GM12801 (cell line): ENCODE measurements at regions not wholly inside any gene's neighbourhood (a gene's known extent, or its start where the extent isn't known, plus 50 kb on each side); places are given as distances from the start of the nearest gene placed in this dataset.

Source experiments
- TF ChIP-seq, protein P1 (sequence below): IDR thresholded peaks from one replicate; pipeline ENCODE4 v1.5.1; 2011; ENCODE audit warnings: control low read depth; ENCODE audit not compliant: insufficient read length; ENCODE audit errors: extremely low read depth

DNA sequence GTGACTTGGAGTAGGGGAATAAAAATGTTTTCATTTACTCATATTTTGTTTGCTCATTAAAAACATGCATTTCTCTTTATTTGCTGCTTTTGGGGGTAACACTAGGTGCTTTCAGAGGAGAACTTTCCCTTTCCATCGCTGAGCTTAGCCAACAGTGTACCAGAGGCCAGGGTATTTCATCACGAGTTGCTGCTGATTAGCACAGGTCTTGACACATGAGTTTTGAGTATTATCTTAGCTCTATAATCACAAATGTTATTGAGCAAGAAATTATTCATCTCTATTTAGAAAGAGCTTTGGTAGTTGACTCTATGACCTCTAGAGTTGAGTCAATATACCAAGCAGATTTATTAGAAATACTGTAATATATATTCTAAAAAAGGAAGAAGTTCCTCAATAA lies 375.9 kb downstream of the NXPH1 start:
- TF ChIP-seq, protein P1, sequence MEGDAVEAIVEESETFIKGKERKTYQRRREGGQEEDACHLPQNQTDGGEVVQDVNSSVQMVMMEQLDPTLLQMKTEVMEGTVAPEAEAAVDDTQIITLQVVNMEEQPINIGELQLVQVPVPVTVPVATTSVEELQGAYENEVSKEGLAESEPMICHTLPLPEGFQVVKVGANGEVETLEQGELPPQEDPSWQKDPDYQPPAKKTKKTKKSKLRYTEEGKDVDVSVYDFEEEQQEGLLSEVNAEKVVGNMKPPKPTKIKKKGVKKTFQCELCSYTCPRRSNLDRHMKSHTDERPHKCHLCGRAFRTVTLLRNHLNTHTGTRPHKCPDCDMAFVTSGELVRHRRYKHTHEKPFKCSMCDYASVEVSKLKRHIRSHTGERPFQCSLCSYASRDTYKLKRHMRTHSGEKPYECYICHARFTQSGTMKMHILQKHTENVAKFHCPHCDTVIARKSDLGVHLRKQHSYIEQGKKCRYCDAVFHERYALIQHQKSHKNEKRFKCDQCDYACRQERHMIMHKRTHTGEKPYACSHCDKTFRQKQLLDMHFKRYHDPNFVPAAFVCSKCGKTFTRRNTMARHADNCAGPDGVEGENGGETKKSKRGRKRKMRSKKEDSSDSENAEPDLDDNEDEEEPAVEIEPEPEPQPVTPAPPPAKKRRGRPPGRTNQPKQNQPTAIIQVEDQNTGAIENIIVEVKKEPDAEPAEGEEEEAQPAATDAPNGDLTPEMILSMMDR, result no peak

DNA sequence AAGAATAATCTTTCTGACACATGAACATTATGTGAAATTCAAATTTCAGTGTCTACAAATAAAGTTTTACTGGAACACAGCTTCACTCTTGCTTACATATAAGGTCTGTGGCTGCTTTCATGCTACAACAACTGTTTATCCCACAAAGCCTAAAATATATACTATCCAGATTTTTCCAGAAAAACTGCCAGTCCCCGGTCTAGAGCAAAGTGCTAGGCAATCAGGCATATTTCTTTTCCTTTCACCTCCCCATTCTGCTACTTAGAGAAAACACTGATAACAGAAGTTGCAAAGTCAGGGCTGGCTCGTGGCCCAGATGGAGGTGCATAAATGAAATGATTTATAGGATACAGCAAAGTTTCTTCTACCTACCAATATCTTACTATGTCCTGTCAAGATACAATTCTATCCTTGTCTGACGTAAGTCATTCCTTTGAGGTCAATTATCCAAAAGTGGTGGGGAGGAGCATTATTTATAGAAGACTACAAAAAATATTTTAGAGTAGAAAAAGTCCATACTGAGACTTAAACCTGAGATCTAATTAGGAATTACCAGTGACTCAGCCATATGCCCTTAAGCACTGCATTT lies 384.1 kb downstream of the NXPH1 start:
- TF ChIP-seq, protein P1, result no peak

DNA sequence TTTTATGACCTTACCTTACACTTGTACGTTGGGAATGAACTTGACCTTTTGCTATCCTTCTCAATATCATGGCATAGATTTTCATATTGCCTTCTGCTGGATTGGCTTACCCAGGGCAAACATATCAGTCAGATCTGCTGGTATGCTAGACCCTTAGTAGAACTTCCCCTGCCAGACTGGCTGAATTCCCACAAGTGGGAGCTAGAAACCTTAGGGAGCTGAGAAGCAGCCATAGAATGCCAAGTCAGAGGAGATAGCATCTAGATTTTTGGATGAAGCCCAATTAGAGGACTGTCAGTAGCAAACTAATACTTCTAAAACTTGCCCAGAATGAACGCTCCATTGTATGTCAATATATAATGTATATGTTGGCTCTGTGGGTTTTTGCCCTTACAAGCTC lies 385.0 kb downstream of the NXPH1 start:
- TF ChIP-seq, protein P1, result no peak

DNA sequence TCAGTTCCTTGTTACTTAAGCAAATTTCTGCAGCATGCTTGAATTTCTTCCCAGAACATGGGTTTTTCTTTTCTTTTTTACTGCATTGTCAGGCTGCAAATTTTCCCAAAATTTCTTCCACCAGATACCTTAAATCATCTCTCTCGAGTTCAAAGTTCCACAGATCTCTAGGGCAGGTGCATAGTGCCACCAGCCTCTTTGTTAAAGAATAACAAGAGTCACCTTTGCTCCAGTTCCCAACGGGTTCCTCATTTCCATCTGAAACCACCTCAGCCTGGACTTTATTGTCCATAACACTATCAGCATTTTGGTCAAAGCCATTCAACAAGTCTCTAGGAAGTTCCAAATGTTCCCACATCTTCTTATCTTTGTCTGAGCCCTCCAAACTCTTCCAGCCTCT lies 389.2 kb downstream of the NXPH1 start:
- TF ChIP-seq, protein P1, result no peak

DNA sequence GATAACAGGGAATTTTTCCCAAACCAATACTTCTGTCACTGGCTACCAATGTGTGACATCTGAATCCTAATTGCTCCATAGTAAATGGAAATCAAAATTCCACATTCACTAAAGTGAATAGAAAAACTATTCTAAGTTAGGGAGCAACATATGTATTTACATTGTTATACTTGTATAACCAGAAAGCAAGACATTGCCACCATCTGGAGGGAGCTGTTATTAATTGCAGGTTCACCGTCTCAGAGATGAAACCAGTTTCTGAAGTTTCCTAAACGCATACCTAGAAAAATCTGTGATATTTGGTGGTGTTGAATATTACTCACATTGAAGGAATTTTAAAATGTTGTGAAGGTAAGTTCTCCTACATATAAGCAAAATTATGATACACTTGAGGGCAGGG lies 390.1 kb downstream of the NXPH1 start:
- TF ChIP-seq, protein P1, result no peak

DNA sequence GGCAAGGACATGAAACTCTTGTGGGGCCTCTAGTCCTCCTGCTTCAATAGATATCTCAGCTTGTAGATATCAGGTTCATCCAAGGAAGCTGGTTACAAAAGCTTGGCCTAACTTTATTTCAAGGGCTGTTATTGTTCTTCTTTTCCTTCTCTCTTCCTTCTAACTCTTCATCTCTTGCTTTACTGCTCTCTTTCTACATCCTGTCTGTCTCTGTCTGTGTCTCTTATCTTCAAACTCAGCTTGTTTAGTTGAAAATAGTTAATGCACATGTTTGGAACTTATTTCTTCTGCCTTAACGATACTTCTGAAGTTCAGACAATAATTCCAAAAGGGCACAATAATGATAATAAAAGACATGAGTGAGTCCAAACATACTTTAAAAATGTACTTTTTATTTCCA lies 393.9 kb downstream of the NXPH1 start:
- TF ChIP-seq, protein P1, result no peak

DNA sequence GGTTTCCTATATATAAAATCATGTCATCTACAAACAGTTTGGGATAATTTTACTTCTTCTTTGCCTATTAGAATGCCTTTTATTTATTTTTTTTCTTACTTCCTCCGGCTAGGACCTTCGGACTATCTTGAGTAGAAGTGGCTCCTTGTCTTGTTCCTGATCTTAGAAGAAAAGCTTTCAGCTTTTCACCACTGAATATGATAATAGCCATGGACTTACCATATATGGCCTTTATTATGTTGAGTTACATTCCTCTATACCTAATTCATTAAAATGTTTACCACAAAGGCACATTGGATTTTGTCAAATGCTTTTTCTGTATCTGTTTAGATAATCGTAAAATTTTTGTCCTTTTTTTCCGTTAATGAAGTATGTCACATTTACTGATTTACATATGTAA lies 395.7 kb downstream of the NXPH1 start:
- TF ChIP-seq, protein P1, result no peak

DNA sequence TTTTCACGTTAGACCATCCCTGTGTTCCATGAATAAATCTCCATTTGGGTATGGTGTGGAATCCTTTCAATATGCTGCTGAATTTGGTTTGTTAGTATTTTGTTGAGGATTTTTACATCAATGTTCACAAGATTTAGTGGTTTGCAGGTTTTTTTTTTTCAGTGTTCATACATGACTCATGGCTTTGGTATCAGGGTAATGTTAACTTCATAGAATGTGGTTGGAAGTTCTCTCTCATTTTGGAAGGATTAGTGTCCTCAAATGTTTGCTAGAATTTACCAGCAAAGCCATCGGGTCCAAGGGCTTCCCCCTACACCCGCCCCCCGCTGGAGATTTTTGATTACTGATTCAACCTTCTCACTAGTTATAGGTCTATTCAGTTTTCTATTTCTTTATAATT lies 398.0 kb downstream of the NXPH1 start:
- TF ChIP-seq, protein P1, result no peak
